ENCODE measurements at regions not wholly inside any gene's neighbourhood (a gene's known extent, or its start where the extent isn't known, plus 50 kb on each side); places are given as distances from the start of the nearest gene placed in this dataset.
"Not testable (repeated sequence)": the region's sequence is repeated elsewhere in the genome, so short reads cannot be mapped to it uniquely, and the experiment has no call there.

DNA sequence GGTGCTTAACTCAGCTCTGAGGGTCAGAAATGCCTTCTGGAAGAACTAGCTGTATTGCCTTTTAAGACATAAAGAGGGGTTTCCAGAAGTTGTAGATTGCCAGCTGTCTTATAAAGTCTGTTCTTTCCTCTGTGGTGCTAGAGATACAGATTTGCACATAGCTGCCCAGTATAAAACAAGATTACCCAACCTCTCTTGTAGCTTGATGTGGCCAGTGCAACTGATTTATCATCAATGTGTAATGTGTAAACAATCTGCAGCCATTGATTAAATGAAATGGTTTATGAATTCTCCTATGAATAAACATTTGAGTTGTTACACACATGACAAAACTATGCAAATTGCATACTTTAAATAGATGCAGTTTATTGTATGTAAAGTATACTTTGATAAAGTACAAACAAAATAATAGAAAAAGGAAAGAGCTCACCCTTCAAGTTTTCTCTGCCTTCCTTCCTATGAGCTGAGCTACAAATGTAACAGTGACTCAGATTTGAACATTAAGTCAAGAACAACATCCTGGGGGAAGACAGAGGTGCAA lies 195.2 kb downstream of the TMEM26 start:
- TF ChIP-seq, protein P1, sequence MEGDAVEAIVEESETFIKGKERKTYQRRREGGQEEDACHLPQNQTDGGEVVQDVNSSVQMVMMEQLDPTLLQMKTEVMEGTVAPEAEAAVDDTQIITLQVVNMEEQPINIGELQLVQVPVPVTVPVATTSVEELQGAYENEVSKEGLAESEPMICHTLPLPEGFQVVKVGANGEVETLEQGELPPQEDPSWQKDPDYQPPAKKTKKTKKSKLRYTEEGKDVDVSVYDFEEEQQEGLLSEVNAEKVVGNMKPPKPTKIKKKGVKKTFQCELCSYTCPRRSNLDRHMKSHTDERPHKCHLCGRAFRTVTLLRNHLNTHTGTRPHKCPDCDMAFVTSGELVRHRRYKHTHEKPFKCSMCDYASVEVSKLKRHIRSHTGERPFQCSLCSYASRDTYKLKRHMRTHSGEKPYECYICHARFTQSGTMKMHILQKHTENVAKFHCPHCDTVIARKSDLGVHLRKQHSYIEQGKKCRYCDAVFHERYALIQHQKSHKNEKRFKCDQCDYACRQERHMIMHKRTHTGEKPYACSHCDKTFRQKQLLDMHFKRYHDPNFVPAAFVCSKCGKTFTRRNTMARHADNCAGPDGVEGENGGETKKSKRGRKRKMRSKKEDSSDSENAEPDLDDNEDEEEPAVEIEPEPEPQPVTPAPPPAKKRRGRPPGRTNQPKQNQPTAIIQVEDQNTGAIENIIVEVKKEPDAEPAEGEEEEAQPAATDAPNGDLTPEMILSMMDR (IDR thresholded peaks at IDR 0.05; ENCODE audit: borderline replicate concordance, insufficient read depth, low read depth, low read length), result no peak
- H3K4me3 ChIP-seq (ENCODE audit: low read depth, low read length), result no peak overlapping the region

DNA sequence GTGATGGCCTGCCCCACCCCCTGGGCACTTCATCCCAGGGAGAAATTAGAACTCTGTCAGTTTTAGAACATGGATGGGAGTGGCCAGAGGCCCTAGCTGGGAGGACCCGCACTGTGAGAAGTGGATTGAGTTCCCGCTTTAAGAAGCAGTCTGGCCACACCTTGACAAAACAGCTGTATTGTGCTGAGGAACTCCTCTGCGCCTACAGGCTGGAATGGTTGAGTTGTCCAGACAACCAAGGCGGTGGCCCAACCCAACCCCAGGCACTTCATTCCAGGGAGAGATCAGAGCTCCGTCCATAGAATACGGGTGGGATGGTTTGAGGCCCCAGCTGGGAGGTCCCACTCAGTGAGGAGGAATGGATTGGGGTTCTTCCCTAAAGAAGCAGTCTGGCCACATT lies 196.0 kb downstream of the TMEM26 start:
- H3K4me3 ChIP-seq (ENCODE audit: low read depth, low read length), result no peak overlapping the region
- TF ChIP-seq, protein P1 (IDR thresholded peaks at IDR 0.05; ENCODE audit: borderline replicate concordance, insufficient read depth, low read depth, low read length), result no peak

DNA sequence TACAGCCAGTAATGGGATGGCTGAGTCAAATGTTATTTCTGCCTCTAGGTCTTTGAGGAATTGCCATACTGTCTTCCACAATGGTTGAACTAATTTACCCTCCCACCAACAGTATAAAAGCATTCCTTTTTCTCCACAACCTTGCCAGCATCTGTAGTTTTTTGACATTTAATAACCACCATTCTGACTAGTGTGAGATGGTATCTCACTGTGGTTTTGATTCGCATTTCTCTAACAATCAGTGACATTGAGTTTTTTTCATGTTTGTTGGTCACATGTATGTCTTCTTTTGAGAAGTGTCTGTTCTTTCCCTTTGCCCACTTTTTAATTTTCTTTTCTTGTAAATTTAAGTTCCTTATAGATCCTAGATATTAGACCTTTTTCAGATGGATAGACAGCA lies 200.9 kb downstream of the TMEM26 start:
- H3K4me3 ChIP-seq (ENCODE audit: low read depth, low read length), result not testable (repeated sequence)

DNA sequence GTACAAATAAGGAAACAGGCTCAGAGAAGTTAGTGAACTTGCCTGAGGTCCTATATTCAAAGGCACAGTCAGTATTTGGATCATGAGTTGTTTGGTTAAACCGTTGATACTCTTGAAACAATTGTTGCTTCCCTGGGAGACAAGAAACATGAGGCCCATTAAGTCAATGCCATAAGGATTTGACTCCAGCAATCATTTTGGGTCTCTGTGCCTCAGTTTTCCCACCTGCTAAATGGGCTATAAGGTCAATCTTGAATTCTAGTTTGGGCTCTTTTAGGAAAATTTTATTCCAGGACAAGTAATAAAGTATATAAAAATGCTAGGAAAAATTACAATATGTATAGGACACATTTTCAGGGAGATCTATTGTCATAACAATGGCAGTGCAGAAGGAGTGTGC lies 202.1 kb downstream of the TMEM26 start:
- TF ChIP-seq, protein P1 (IDR thresholded peaks at IDR 0.05; ENCODE audit: borderline replicate concordance, insufficient read depth, low read depth, low read length), result no peak

DNA sequence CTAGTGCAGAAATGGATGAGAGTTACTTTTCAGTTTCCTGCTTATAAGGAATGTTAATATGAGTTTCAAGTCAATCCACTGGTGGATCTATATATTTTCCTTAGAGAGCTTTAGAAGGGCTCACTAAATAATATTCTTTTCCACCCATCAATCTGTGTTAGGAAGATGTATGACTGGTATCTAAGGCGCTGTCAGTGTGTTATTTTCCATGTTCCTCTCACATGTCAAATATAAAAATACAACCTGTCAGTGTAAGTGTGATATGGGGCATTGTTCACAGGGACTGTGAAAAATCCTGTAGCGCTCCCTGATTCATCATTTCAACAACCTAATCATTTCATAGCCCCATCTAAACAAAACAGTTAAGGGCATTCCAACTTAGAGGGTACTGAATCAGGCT lies 203.1 kb downstream of the TMEM26 start:
- H3K4me3 ChIP-seq (ENCODE audit: low read depth, low read length), result no peak overlapping the region
- TF ChIP-seq, protein P1 (IDR thresholded peaks at IDR 0.05; ENCODE audit: borderline replicate concordance, insufficient read depth, low read depth, low read length), result no peak

More for the DNA sequence above, 202.1 kb downstream of the TMEM26 start:
- no peak overlapping the region for H3K4me3 ChIP-seq (ENCODE audit: low read depth, low read length)

DNA sequence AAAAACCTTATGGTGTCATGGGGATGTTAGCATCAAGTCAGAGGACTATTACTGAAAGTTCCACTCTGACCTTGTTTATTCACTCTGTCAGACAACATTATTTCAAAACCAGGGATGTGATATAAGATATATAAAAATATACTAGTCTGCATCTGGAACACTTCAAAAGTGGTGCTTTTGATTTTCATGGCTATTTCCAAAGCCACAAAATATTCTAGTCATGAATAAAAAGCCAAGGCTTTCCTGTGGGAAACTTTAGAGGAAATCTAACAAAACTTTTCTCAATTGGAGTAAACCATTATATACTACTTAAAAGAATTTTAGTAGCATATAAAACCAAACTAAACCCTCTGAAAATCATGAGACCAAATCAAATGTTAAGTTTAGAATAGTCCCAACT lies 205.2 kb downstream of the TMEM26 start:
- TF ChIP-seq, protein P1 (IDR thresholded peaks at IDR 0.05; ENCODE audit: borderline replicate concordance, insufficient read depth, low read depth, low read length), result no peak
- no peak overlapping the region for H3K4me3 ChIP-seq (ENCODE audit: low read depth, low read length)

DNA sequence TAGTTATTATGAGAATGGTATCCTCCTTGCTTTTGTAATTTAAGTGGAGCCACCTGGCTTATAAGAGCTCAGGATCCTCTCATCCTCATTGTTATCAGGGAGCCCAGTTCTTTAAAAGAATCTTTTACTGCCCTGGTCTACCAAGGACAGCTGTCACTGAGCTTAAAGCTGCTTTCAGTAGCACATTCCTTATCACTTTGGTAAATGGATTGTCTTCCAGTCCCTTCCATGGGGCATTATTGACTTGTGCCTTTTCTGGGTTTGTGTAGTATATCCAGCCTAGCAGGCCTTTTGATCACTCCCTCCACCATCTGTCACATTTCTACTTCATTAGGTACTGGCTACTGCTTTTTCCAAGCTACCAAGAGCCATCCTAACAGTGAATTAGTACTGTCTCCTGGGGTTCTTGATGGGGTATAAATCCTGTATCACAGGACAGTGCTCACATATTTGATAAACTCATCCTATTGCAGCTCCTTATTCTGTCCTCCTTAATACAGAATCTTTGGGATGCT lies 208.9 kb downstream of the TMEM26 start:
- TF ChIP-seq, protein P1 (IDR thresholded peaks at IDR 0.05; ENCODE audit: borderline replicate concordance, insufficient read depth, low read depth, low read length), result no peak
- no peak overlapping the region for H3K4me3 ChIP-seq (ENCODE audit: low read depth, low read length)

Data from GM12875 (cell line).